ENCODE measurements at regions not wholly inside any gene's neighbourhood (a gene's known extent, or its start where the extent isn't known, plus 50 kb on each side); places are given as distances from the start of the nearest gene placed in this dataset.

GRCh38 chr4:153034681-153035080 is 98.6 kb downstream of the FHDC1 start:
- DNase-seq = no peak

GRCh38 chr4:153036931-153037482 is 100.9 kb downstream of the FHDC1 start:
- no peak for DNase-seq

DNA sequence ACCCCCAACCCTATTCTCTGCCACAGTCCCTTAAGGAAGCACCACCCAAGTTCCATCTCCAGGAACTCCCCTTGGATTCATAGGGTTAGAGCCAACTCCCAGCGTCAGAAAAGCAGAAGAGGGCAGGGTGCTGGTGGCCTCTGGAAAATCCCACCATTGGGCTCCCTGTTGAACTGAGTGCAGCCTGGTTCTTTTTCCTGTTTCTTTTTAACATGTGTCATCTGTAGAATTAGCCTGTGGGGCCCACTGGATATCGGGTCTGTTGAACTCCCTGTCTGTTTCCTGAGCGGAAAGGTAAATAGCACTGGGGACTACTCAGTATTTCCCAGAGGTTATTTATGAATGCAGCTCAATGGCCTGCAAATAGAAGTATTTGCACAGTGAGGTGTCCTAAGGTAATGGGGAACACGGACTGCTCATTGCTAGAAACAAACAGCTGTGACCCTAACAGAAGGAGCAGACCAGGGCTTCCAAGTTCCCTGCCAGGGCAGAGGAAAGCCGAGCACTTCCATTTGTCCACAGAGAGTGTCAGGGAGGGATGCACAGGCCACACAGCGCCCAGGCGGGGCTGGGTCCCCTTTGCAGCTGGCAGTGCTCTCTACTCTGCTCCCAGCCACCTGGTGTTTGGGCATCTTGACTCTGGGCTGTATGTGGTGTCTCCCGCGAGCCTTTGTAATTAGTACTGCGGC is 102.6 kb downstream of the FHDC1 start:
- DNase-seq = no peak

- no peak for DNase-seq
Measured at GRCh38 chr4:153039542-153040185, 103.5 kb downstream of the FHDC1 start.

- no peak for DNase-seq
Measured at GRCh38 chr4:153040677-153041076, 104.6 kb downstream of the FHDC1 start.

DNA sequence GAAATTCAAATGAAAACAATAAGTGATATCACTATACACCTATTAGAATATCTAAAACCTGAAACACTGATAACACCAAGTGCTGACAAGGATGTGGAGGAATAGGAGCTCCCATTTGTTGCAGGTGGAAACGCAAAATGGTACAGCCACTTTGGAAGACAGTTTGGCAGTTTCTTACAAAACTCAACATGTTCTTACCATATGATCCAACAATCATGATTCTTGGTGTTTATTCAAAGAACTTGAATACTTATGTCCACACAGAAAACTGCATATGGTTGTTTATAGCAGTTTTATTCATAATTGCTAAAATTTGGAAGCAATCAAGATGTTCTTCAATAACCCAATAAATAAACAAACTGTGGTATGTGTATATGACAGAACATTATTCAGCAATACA is 107.9 kb downstream of the FHDC1 start:
- DNase-seq = no peak

- no peak for DNase-seq
Measured at GRCh38 chr4:153045111-153045982, 109.2 kb downstream of the FHDC1 start.

DNA sequence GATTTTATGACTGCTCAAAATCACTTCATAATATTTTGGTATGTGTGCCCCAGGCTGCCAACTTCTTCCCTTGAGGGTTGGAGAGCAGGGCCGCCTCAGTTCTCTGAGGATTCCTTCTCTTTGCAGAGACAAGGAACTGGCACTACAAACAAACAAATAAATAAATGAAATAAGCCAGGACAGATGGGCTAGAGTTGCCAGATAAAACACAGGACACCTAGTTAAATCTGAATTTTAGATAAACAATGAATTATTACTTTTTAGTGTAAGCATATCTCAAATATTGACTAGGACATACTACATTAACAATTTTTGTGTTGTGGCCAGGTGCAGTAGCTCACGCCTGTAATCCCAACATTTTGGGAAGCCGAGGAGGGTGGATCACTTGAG is 122.5 kb downstream of the FHDC1 start:
- no peak for DNase-seq

DNA sequence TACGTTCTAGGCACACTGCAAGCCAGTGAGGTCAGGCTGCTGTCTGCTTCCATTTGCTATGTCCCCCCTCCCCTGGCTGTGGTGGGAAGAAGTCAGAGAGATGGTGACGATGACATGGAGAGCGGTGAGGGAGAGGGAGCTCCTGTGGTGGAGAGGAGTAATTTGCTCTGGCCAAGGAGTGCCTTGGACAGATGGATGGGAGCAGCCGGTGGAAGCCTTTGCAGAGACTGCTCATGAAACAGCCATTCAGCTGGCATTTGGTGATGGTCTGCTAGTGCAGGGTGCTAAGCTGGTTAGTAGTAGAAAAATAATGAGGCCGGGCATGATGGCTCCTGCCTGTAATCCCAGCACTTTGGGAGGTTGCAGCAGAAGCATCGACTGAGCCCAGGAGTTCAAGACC is 124.1 kb downstream of the FHDC1 start:
- no peak for DNase-seq

DNA sequence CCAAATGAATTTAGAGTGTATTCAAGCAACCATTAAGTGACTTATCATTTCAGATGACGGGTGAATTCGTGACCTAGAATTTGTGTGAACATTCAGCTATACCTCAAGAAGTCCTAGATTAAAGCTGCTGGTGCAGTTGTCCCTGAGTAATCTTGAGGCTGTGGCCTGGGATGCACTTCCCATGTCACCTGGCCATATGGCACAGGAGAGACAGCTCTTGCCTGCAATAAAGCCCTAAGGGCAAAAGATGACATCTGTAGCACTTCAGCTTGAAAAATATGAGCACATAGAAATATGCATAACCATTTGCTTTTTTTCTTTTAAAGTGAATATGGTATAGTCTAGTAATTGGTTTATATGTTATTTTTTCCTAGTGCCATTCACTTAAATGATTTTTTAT is 125.8 kb downstream of the FHDC1 start:
- no peak for DNase-seq

DNA sequence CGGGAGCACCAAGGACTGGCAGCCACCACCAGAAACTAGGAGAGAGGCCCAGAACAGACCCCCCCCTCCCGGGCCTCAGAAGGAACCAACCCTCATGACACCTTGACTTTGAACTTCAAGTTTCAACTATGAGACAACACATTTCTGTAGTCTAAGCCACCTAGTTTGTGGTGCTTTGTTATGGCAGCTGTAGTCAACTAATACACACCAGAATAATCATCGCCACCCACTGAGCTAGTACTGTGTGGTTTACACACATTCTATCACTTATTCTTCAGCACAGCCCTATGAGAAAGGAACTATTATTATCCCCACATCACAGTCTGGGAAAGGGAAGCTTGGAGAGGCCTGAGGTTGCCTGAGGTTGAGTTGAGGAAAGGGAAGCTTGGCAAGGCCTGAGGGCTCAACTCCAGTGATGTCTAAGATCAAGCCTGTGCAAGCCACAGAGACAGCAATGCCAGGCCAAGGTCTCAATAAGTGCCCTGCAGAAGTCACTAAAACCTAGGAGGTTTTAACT is 126.6 kb downstream of the FHDC1 start:
- DNase-seq = no peak

DNA sequence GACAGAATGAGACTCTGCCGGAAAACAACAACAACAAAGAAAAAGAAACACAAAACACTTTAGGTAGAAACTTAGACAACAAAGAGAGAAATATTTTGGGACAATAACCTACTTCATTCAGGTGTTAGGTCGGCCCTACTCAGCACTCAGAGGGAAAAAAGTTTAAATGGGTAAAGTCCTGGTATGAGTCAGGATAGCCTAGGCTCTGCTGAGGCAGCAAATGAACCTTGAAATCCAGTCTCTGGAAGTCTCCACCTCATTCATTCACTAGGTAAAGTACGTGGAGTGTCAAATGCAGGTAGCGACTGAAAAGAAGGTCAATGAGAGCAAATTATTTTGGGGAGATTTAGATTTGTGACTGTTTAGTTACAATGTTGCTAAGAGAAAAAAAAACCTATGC is 127.4 kb downstream of the FHDC1 start:
- DNase-seq = no peak

GRCh38 chr4:153064571-153064970 is 128.4 kb downstream of the FHDC1 start:
- DNase-seq = no peak

DNA sequence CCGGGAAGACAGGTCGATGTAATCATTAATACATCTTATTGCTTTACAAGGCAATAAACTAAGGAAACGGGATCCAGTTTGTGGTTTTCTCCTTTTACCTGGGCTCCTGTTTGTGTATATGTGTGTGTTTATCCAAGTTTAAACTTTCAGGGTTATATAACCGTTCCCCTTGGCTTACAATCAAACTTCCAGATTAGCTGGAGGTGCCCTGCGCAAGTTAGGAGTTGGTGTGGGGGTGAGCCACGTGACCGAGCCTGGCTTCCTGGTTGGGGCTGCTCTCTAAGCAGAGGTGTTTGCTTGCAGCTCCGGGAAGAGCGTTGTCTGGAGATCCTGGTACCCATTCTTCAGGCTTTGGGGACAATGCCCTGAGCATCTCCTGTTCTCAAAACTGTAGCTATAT is 129.2 kb downstream of the FHDC1 start:
- no peak for DNase-seq

- no peak for DNase-seq
Measured at GRCh38 chr4:153067376-153067775, 131.3 kb downstream of the FHDC1 start.

DNA sequence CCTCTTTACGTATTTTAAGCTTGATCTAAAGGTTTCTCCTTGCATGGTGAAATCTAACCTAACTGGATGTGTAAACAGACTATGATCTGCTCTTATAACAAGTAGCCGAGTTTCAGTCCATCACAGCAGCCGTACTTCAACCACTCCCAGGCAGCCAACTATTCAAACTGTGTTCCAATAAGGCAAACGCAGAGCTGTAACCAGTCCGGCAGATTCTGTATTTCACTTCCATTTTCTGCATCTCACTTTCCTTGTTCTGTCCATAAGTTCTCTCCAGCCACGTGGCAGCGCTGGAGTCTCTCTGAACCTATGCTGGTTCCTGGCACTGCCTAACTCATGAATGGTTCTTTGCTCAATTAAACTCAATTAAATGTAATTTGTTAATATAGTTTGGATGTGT is 132.6 kb downstream of the FHDC1 start:
- no peak for DNase-seq

DNA sequence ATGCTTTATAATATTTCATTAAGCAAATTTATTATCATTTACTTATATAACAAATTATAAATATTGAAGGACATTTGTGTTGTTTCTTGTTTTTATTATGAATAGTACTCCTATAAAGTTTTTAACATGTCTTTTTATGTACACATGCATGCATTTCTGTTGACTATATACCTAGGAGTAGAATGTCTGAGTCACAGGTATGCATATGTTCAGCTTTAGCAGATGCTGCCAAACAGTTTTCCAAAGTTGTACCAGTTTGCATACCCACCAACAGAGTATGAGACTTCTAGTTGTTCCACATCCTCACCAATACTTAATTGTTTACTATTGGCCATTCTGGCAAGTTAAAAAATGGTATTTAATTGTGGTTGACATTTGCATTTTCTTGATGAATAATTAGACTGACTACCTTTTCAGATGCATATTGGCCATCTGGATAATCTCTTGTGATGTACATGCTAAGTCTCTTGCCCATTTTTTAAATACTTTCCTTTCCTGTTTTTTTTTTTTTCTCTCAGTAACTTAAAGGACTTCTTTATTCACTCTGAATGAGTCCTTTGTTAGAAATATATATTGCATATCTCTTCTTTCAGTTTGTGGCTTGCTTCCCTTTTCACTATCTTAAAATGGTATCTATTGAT is 132.2 kb upstream of the TRIM2 start:
- no peak for DNase-seq

DNA sequence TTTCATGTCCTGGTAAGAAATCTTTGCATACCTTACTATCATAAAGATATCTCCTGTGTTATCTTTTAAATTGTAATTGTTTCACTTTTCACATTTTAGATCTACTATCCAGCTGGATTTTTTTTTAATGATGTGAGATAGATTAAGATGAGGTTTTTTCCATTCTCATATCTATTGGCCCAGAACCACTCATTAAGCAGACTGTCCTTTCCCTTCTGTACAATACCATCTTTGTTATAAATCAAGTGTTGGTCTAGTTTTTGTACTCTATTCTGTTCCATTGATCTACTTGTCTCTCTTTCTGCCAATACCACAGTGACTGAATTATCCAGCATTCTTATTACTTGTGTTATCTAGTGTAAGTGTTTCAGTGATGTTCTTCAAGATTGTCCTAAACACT is 131.6 kb upstream of the TRIM2 start:
- no peak for DNase-seq

DNA sequence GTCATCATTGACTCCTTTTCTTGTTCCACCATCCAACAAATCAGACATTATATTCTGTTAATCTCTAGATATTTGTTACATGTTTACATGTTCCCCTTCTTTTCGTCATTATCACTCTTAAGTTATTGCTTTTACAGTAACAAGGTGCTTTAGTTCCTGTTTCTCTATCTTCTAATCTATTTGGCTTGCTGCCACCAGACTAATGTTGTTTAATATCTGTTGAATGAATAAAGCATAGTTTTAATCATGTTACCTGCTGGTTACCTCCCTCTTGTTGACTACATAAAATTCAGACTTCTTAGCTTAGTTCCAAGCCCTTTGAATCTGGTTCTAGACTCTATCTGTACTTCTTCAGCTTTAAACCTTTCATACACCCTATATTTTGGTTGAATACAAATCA is 129.8 kb upstream of the TRIM2 start:
- DNase-seq = no peak

GRCh38 chr4:153074936-153075630 is 129.2 kb upstream of the TRIM2 start:
- DNase-seq = no peak

DNA sequence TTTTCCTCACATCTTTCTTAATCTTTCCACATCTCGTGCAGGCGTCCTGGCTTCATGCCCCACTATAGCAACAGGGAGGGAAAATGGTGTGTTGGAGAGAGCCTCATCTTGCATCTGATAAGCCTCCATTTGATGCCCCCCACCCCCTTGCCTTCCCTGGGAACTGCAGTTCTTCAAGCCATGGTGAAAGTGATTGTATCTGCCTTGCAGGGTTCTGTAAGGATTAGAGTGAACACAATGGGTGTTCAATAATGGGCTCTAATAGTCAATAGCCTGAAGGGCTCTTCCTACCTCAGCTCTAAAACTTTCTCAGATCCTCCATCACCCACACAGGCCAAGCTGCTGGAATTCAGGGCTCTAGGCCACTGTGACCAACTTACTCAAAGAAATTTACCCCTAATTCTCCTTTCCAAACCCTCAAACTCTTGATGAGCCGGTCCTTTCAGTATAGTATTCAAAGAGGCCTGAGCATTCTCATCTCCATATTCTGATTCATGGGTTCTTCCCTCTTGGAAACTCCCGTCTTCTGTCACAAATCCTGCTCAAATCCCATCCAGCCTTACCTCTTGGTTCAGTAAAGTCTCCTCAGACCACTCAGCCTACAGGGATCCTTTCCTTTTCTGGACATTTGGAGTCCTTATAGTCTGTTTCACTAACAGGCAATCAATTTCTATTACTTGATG is 128.3 kb upstream of the TRIM2 start:
- DNase-seq = no peak

GRCh38 chr4:153076861-153077260 is 127.4 kb upstream of the TRIM2 start:
- no peak for DNase-seq

All from stimulated activated naive CD4-positive, alpha-beta T cell (primary cell).